H9 (cell line): ENCODE measurements at regions not wholly inside any gene's neighbourhood (a gene's known extent, or its start where the extent isn't known, plus 50 kb on each side); places are given as distances from the start of the nearest gene placed in this dataset.

Experiments used
- DNase-seq: peaks from one replicate; pipeline ENCODE4 v3.0.0-alpha.2; 2017
- H2AFZ ChIP-seq: one replicate; pipeline ENCODE4 v1.6.1; 2013; ENCODE audit warnings: mild to moderate bottlenecking, low read length, control low read depth, moderate library complexity
- H2AK5ac ChIP-seq: 2 replicates; pipeline ENCODE4 v1.6.1; 2013; ENCODE audit warnings: low read length, control low read depth, mixed read lengths; ENCODE audit not compliant: insufficient read length
- H2BK120ac ChIP-seq: one replicate; pipeline ENCODE4 v1.6.1; 2013; ENCODE audit warnings: low read depth, mild to moderate bottlenecking, low read length, control low read depth, inconsistent platforms; ENCODE audit not compliant: poor library complexity, severe bottlenecking
- H2BK12ac ChIP-seq: 2 replicates; pipeline ENCODE4 v1.6.1; 2013; ENCODE audit warnings: low read length, control low read depth, mixed read lengths, low read depth; ENCODE audit not compliant: insufficient read length
- H2BK15ac ChIP-seq: 2 replicates; pipeline ENCODE4 v1.6.1; 2013; ENCODE audit warnings: low read depth, low read length, control low read depth
- H2BK20ac ChIP-seq: one replicate; pipeline ENCODE4 v1.6.1; 2013; ENCODE audit warnings: low read depth, mild to moderate bottlenecking, low read length, control low read depth, inconsistent platforms; ENCODE audit not compliant: poor library complexity, severe bottlenecking
- H2BK5ac ChIP-seq: 2 replicates; pipeline ENCODE4 v1.6.1; 2013; ENCODE audit warnings: low read length, control low read depth, mixed read lengths; ENCODE audit not compliant: insufficient read length
- H3K14ac ChIP-seq: 2 replicates; pipeline ENCODE4 v1.6.1; 2013; ENCODE audit warnings: low read length, control low read depth; ENCODE audit not compliant: insufficient read depth
- H3K18ac ChIP-seq: 2 replicates; pipeline ENCODE4 v1.6.1; 2013; ENCODE audit warnings: low read depth, mild to moderate bottlenecking, mixed read lengths, low read length, control low read depth; ENCODE audit not compliant: insufficient read length
- H3K23ac ChIP-seq: 2 replicates; pipeline ENCODE4 v1.6.1; 2013; ENCODE audit warnings: low read length, control low read depth, mixed read lengths, low read depth; ENCODE audit not compliant: insufficient read length
- H3K23me2 ChIP-seq: 2 replicates; pipeline ENCODE4 v1.6.1; 2013; ENCODE audit warnings: low read depth, mild to moderate bottlenecking, mixed read lengths, low read length, control low read depth; ENCODE audit not compliant: insufficient read length, poor library complexity, severe bottlenecking
- H3K27ac ChIP-seq: 2 replicates; pipeline ENCODE4 v1.5.1; 2013; ENCODE audit warnings: low read length, control low read depth, mixed read lengths, low read depth; ENCODE audit not compliant: insufficient read length
- H3K27me3 ChIP-seq: 2 replicates; pipeline ENCODE4 v1.6.1; 2013; ENCODE audit warnings: low read length, control low read depth, inconsistent platforms; ENCODE audit not compliant: insufficient read depth
- H3K4ac ChIP-seq: 2 replicates; pipeline ENCODE4 v1.6.1; 2013; ENCODE audit warnings: low read depth, mild to moderate bottlenecking, control low read depth, inconsistent platforms, low read length, moderate library complexity
- H3K4me1 ChIP-seq: 2 replicates; pipeline ENCODE4 v1.6.1; 2013; ENCODE audit warnings: low read length, control low read depth, inconsistent platforms; ENCODE audit not compliant: insufficient read depth
- H3K4me2 ChIP-seq: 2 replicates; pipeline ENCODE4 v1.6.1; 2013; ENCODE audit warnings: low read length, control low read depth, mixed read lengths; ENCODE audit not compliant: insufficient read length, insufficient read depth
- H3K56ac ChIP-seq: 2 replicates; pipeline ENCODE4 v1.6.1; 2013; ENCODE audit warnings: low read depth, mild to moderate bottlenecking, mixed read lengths, low read length, control low read depth; ENCODE audit not compliant: insufficient read length
- H3K79me1 ChIP-seq: 2 replicates; pipeline ENCODE4 v1.6.1; 2013; ENCODE audit warnings: low read depth, mild to moderate bottlenecking, moderate library complexity, low read length, control low read depth, inconsistent platforms; ENCODE audit not compliant: insufficient read depth, poor library complexity, severe bottlenecking
- H3K79me2 ChIP-seq: 2 replicates; pipeline ENCODE4 v1.6.1; 2013; ENCODE audit warnings: low read length, control low read depth, inconsistent platforms; ENCODE audit not compliant: insufficient read depth
- H3K9ac ChIP-seq: 2 replicates; pipeline ENCODE4 v1.6.1; 2013; ENCODE audit warnings: low read length, control low read depth, mixed read lengths; ENCODE audit not compliant: insufficient read length; ENCODE audit errors: extremely low read depth
- H3K9me3 ChIP-seq: one replicate; pipeline ENCODE4 v1.6.1; 2013; ENCODE audit warnings: low read depth, low read length, inconsistent platforms; ENCODE audit not compliant: control insufficient read depth
- H3T11ph ChIP-seq: one replicate; pipeline ENCODE4 v1.6.1; 2013; ENCODE audit warnings: mild to moderate bottlenecking, low read length, control low read depth, inconsistent platforms
- H4K20me1 ChIP-seq: one replicate; pipeline ENCODE4 v1.6.1; 2013; ENCODE audit not compliant: control insufficient read depth, insufficient read length, insufficient read depth
- H4K5ac ChIP-seq: 2 replicates; pipeline ENCODE4 v1.6.1; 2013; ENCODE audit warnings: low read depth, mild to moderate bottlenecking, mixed read lengths, low read length, control low read depth; ENCODE audit not compliant: insufficient read length
- H4K8ac ChIP-seq: replicated peaks from 2 replicates; pipeline ENCODE4 v1.6.1; 2013; ENCODE audit warnings: low read length, control low read depth, mixed read lengths, low read depth; ENCODE audit not compliant: insufficient read length
- H4K91ac ChIP-seq: 2 replicates; pipeline ENCODE4 v1.6.1; 2013; ENCODE audit warnings: low read depth, mild to moderate bottlenecking, moderate library complexity, mixed read lengths, low read length, control low read depth; ENCODE audit not compliant: insufficient read length
- H3K27ac Mint-ChIP-seq, 3 experiments: 2 replicates in 2 of 3; 3 replicates in 1 of 3; pipeline ENCODE4 v1.8.0; 2020 to 2021; ENCODE audit warnings: mixed read lengths in 3 of 3, mild to moderate bottlenecking in 1 of 3, moderate library complexity in 1 of 3
- H3K27me3 Mint-ChIP-seq: 2 replicates; pipeline ENCODE4 v1.8.0; 2021; ENCODE audit warnings: low read depth, mild to moderate bottlenecking, moderate library complexity, mixed read lengths
- H3K36me3 Mint-ChIP-seq, 3 experiments: 2 replicates in 2 of 3; 3 replicates in 1 of 3; pipeline ENCODE4 v1.8.0; 2020 to 2021; ENCODE audit warnings: low read depth in 3 of 3, mixed read lengths in 3 of 3; ENCODE audit not compliant: insufficient read depth in 1 of 3
- H3K4me1 Mint-ChIP-seq, 2 experiments: 2 replicates each; pipeline ENCODE4 v1.8.0; 2020; ENCODE audit warnings: mixed read lengths in 2 of 2
- H3K4me3 Mint-ChIP-seq, 2 experiments: 2 replicates in 1 of 2; 3 replicates in 1 of 2; pipeline ENCODE4 v1.8.0; 2020 to 2021; ENCODE audit warnings: mild to moderate bottlenecking in 2 of 2, mixed read lengths in 2 of 2, moderate library complexity in 1 of 2
- H3K9me3 Mint-ChIP-seq, 2 experiments: 2 replicates in 1 of 2; 3 replicates in 1 of 2; pipeline ENCODE4 v1.8.0; 2020; ENCODE audit warnings: mild to moderate bottlenecking in 2 of 2, mixed read lengths in 2 of 2, moderate library complexity in 1 of 2
- WGBS: extraction: QIAGEN DNeasy Blood & Tissue Kit; methylation state at CpG from one replicate; pipeline ENCODE4 v1.1.7; 2013; ENCODE audit warnings: missing lambda C conversion rate, low lambda C conversion rate, mixed read lengths; ENCODE audit not compliant: insufficient read length; ENCODE audit errors: extremely low coverage; 5-methylcytosine and 5-hydroxymethylcytosine counted together
- TF ChIP-seq, protein P1 (sequence below): fragments of 200-600 bp; sonication (generic); conservative IDR thresholded peaks from 3 replicates; pipeline ENCODE4 v1.8.0; 2021; ENCODE audit warnings: antibody characterized with exemption, mild to moderate bottlenecking

DNA sequence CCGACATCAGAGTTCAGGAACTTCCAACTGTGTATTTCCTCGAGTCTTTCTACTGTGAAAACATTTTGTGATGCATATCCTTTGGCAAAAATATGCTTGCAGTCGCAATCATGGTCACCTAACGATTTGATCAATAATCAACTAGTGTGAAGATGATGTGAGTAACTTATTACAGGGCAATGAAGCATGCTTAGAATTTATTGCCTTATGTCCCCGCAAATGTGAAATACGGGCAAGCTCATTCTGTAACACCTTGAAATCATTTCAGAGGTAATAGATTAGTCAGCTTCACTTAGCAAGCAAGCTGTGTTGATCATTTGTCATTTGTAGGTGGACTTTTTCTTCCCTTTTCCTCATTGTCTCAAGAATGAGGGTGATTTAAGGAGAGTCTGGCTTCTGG, 67.9 kb upstream of the DOK5 start:
- H4K91ac ChIP-seq: no peak overlapping the region
- no peak overlapping the region for H4K8ac ChIP-seq
- H2AK5ac ChIP-seq: no peak overlapping the region
- no peak overlapping the region for H3K27ac Mint-ChIP-seq
- H3K9me3 Mint-ChIP-seq: 0 out of 5 replicates have a peak, but pooled peaks cover 0 to 2% of the 10 kb centered on the region in 2 experiments
- no peaks in the 10 kb centered on the region for H3K23me2 ChIP-seq
- no peak overlapping the region for H3K23ac ChIP-seq
- H3K4me3 Mint-ChIP-seq: no peak overlapping the region
- H4K20me1 ChIP-seq: no peaks in the 10 kb centered on the region
- no peaks in the 10 kb centered on the region for H3K9me3 ChIP-seq
- no peak overlapping the region for H3K18ac ChIP-seq
- H3K27me3 ChIP-seq: no peaks in the 10 kb centered on the region
- DNase-seq: no peak
- WGBS: no CpG with 5 or more reads among the region's 6 CpGs
- H3K36me3 Mint-ChIP-seq: no peaks in the 10 kb centered on the region
- H2AFZ ChIP-seq: no peak overlapping the region
- peaks cover 2 to 9% of the 10 kb centered on the region in 2 experiments; a peak in 3 of 4 replicates for H3K4me1 Mint-ChIP-seq
- H3K4ac ChIP-seq: no peak overlapping the region
- H2BK120ac ChIP-seq: no peak overlapping the region
- no peak overlapping the region for H3T11ph ChIP-seq
- H3K56ac ChIP-seq: no peak overlapping the region
- no peak overlapping the region for H4K5ac ChIP-seq
- no peak overlapping the region for H3K4me2 ChIP-seq
- H2BK12ac ChIP-seq: no peak overlapping the region
- H3K27ac ChIP-seq: no peak overlapping the region
- H3K27me3 Mint-ChIP-seq: no peaks in the 10 kb centered on the region
- H3K14ac ChIP-seq: no peak overlapping the region
- no peak overlapping the region for H2BK5ac ChIP-seq
- no peaks in the 10 kb centered on the region for H3K79me1 ChIP-seq
- H3K79me2 ChIP-seq: no peaks in the 10 kb centered on the region
- H3K9ac ChIP-seq: no peak overlapping the region
- no peak overlapping the region for H2BK15ac ChIP-seq
- TF ChIP-seq, protein P1, sequence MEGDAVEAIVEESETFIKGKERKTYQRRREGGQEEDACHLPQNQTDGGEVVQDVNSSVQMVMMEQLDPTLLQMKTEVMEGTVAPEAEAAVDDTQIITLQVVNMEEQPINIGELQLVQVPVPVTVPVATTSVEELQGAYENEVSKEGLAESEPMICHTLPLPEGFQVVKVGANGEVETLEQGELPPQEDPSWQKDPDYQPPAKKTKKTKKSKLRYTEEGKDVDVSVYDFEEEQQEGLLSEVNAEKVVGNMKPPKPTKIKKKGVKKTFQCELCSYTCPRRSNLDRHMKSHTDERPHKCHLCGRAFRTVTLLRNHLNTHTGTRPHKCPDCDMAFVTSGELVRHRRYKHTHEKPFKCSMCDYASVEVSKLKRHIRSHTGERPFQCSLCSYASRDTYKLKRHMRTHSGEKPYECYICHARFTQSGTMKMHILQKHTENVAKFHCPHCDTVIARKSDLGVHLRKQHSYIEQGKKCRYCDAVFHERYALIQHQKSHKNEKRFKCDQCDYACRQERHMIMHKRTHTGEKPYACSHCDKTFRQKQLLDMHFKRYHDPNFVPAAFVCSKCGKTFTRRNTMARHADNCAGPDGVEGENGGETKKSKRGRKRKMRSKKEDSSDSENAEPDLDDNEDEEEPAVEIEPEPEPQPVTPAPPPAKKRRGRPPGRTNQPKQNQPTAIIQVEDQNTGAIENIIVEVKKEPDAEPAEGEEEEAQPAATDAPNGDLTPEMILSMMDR: no peak
- H3K4me1 ChIP-seq: no peaks in the 10 kb centered on the region
- H2BK20ac ChIP-seq: no peak overlapping the region
